DMS79 treated with DMSO at 0.1 percent for 48 hours (cell line): ENCODE measurements at regions not wholly inside any gene's neighbourhood (a gene's known extent, or its start where the extent isn't known, plus 50 kb on each side); places are given as distances from the start of the nearest gene placed in this dataset.
"Not testable (repeated sequence)": the region's sequence is repeated elsewhere in the genome, so short reads cannot be mapped to it uniquely, and the experiment has no call there.

Experiments
- DNase-seq: peaks from one replicate; lab custom pipeline; 2025; lab: John Stamatoyannopoulos, UW

DNA sequence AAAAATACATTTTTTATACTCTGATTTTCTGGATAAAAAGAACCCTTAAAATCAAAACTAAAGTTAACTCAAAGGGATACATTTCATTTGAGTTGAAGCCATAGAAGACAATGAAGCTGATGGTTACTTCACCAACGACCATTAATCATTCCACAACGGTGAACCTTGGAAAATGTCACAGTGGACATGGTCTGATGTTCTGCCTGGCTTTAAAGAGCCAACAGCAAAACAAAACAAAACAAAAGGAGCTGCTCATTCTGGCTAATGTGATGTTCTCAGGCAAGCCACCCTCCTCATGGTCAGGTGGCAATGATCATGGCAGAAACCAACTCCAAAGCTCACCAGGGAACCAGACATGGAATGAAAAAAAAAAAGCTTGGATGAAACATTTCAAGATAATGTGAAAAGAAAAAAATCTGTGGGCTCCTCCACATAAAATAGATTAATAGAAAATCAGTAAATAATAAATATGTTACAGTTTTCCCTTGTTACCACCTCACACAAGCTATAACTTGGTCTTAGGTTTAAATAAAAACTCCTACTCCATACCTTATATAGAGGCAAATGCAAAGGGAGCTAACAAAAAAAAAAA lies 90.1 kb upstream of the SERTAD2 start:
- DNase-seq = no peak

DNA sequence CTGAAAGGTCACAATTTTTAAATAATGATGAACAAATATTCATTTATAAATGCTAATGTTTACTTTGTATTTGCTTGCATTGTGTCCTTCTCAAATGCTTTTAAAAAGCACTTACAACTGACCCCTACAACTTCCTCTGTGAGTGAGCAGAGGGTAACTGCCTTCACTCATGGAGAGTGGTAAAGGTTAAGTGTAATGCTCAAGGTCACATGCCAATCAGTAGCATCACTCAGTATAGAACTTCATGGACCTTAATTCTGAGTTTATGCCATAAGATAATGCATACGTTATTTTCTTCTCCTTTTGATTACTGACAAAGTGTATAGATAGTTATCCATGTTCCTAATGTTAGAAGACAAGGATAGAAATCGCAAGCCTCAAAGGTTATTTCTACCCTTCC lies 91.8 kb upstream of the SERTAD2 start:
- no peak for DNase-seq

DNA sequence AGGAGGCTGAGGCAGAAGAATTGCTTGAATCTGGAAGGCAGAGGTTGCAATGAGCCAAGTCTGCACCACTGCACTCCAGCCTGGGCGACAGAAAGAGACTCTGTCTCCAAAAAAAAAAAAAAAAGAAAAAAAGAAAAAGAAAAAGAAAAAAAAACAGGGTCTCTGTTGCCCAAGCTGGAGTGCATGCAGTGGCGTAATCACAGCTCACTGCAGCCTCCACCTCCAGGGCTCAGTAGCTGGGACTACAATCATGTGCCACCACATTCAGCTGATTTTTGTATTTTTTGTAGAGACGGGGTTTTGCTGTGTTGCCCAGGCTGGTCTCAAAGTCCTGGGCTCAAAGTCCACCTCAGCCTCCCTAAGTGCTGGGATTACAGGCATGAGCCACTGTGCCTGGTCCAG lies 94.0 kb upstream of the SERTAD2 start:
- not testable (repeated sequence) for DNase-seq

DNA sequence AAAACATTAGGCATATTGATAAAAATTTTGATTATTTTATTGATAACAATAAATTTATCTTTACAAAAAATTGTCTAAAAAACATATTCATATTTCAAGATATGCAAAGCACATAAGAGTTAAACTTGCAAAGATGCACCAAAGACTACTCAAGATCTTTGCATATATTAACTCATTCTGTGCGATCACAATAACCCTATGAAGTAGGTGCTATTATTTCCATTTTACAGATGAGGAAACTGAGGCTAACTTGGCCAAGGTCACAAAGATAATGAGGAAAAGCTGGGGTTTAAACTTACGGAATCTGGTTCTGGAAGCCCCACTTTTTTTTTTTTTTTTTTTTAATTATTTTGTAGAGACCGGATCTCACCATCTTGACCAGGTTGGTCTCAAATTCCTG lies 94.4 kb upstream of the SERTAD2 start:
- no peak for DNase-seq

DNA sequence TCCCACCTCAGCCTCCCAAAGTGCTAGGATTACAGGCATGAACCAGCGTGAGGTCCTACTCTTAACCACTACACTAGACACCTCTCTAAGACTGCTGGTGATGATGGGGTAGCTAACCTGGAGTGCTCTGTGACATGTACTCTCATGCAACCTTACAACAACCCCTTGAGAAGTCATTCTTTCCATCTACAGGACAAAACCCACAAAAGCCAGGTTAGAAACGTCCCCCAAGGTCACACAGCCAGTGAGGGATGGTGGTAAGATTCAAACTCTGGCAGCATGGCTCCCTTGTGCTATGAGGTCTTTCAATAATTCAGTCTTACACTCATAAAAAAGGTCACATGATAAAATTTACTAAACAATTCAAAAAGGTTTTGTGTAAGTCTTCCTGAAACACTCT lies 94.8 kb upstream of the SERTAD2 start:
- no peak for DNase-seq

DNA sequence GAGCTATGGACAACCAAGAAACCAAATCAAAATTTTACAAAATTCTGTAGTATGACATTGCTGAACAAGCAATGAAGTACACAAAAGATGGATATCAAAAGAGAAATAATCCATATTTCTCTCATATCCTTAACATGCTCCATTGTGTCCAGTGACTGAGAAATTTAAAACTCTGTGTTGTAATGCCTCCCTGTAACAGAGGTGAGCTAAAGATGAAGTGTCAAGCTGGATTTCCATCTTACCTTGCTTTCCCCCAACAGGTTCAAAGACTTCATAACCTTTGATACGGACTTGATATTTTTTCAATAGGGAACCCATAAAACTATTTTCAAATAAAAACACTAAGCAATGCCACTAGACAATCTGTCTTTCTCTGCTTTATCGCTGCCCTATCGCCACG lies 95.7 kb upstream of the SERTAD2 start:
- no peak for DNase-seq

DNA sequence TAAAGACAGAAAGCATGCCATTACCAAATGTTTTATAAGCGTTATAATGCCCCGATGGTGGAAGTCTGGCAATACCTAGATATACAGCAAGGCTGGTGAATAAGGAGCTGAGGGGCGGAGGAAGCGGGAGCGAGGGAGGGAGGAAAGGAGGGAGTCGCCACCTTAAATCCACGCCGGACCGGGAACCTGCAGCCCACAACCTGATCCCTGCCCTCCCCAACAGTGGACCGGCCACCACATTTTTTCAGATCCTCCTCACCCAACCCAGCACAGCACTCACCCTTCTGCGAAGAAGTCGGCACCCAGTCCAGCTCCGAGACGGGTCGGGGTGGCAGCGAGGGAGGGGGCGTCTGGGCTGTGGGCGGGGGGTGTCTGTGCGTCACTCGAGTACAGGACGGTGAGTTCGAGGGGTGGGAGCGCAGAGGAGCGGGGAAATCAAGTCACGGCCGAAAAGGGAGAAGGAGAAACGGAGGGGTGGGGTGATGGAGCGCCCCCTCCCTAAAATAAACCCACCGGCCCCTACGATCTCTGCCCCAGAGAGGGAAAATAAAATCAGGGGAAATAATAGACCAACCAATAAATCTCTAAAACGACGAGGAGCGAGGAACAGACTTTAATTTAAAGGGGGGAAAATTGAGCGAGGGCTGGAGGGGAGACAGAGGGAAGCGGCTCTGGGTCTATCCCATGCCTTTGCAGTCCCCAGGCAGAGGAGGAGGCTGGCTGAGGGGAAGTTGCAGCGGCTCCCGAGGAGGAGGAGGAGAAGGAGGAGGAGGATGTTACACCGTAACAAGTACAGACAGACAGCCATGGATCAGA lies 96.5 kb upstream of the SERTAD2 start:
- DNase-seq = peak; percentile 38

DNA sequence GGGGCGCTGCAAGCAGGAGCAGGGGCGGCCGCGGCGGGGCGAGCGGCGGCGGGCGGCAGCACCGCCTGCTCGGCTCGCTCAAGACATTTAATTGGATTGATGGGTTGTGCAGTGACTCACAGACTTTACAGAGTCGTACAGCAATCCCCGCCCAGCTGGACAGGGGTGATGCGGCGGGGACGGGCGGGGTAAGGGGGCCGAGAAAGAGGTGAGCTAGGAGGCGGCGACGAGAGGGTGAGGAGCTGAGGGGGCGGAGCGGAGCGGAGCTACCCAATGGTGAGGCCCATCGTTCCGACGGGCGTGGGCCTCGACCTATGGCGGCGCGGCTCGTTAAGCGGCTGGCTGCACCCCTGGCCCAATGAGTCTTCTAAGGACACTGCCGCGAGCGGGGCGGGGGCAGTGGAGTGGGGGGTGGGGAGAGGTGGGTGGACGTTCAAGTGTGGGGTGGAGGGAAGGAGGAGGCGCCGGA lies 97.1 kb upstream of the SERTAD2 start:
- peak; percentile 100 for DNase-seq

DNA sequence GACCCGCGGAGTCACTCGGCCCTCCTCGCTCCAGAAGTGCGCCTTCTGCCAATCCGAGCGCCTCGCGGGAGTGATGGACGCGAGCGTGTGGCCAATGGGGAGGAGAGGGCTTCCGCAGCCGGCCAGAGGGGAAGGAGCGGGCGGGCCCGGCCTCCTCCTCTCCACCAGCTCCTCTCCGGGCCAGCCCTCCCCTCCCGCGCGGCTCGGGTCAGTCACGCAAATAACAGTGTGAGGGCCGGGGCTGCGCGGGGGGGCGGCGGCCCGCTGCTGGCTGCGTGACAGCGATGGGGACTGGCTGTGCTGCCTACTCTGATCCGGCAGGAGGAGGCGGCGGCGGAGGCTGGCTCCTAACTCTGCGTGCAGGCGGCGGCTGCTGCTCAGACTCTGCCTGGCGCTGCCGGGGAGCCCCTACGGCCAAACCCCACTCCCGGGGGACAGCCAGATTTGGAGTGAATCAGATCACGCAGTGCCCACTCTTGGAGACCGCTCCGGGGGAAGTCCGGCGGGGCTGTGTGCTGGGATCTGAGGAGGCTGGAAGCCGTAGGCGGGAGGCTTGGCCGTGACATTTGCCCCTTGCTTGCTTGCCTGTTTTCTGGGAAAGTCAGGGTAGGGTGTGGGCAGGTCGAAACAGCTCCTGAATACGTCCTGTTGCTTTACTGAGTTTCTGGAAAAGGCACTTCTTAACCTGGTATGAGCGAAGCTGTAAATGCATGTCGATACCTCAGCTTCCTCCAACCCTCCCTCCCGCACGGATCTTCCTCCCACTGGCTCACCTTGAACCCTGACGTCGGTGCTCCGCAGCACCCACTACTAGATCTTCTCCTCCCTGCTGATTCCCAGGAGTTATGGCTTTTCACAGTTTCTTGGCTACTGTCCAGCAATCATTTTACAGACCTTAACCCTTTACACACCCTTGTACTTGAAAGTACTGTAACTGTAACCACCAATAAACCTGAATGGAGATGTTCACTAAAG lies 97.9 kb upstream of the SERTAD2 start:
- peak; percentile 100 for DNase-seq

DNA sequence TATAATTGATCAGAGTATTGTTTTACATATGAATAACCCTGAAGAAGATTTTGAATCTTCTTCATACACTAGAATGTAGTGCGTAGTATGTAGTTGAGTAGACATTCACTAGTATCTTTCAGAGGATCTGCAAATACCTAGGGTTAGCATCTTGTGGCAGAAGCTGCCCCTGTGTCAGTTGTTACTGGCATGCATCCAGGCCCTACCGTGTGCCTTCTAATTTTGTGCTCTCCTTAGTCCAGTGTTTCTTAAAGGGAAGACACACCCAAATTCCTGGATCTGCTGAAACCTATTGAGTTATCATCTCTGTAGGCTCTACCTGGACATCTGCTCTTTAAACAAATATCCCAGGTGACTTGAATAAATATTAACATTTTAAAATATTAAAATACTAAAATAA lies 99.7 kb upstream of the SERTAD2 start:
- DNase-seq = no peak

DNA sequence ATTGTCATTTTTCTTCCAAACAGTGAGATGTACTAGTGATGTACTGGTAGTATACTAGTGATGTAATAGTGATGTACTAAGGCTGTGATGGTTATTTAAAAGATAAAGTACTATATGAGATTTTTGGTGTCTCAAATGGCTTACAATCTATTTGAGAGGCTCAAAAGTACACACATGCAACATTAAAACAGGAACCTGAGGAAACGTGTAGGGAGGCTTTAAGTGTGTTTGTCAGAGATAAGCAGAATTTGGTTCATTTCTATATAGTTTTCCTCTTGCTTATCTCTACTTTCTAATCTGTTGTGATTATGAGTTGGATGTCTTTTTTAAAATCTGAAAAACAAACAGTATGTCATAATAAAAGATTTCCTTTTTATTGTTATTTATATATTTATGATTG lies 100.9 kb upstream of the SERTAD2 start:
- DNase-seq = no peak

DNA sequence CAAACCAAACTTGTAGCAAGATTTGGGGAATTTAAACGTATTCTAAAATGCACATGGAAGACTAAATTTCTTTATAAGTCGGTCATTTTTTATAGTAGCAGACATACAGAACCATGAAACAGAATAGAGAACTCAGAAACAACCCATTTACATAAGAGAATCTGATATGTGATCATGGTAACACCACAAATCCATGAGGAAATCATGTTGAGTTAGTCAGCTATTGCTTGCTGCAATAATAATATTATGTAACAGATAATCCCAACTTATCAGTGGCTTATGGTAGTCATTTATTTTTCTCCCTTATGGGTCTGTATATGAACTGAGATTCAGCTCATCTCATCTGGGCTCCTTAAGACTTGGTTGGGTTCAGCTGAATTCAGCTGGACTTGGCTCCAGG lies 103.4 kb upstream of the SERTAD2 start:
- no peak for DNase-seq

DNA sequence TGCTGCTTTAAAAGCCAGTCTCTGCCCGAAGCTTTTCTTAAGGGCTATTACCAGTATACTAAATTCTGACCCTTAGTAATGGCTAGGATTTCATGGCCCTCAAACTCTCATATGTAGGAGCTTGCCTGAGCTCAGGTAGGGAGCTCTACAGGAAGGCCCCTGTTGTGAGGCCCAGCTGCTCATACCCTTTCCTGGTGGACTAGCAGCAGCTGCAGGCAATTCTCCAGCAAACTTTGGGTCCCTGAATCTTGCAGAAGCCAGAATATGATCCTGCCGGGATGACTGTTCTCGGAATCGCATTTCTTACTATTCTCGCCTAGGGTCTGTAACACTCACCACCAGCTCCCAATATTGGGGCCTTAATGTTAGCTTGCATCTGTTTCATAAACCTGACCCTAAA lies 106.4 kb upstream of the SERTAD2 start:
- DNase-seq = no peak

DNA sequence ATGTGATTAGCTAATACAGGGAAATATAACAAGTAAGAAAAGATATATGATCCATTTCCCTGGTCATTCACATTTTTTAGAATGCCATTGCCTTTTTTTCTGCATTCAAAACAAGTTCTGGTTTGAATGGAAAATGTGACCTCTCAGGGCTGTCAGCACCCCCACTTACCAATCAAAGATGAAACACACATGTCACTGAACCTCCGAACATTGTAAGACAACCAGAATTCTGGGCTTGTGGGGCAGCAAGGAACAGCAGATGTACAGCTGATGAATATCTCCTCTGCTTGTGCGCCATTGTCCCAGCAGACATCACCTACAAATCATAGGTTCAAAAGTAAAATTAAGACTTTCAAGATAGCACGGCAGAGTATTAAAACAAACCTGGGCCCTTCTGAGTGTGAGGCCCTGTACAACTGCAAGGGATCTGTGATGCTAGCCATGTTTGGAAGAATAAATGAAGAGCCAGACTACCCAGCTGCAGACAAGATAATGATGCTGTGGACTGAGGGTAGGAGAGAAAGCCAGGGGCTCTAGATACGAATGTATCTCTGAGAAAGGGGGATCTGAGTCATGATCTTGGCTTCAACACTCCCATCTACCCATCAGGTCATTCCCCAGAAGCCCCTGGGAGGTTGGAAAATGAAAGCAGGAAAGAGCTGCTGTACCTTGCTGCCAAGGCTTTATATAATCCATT lies 108.7 kb upstream of the SERTAD2 start:
- DNase-seq = no peak

DNA sequence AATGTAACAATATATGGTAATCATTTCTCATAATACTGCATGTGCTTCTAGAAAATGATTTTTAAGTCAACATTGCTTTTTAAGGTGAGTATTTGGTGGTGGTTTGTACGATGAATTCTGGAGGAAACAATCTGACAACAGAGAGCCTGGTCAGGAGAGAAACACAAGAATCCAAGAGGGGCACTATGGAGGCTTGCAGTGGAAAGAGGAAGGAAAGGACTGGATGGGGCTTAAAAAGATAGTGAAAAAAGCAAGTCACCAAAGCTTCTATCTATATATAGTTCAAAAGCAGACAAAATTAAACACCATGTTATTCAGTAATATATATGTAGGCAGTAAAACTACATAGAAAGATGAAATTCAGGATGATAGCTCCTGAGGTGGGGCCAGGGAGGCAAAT lies 109.4 kb upstream of the SERTAD2 start:
- no peak for DNase-seq

DNA sequence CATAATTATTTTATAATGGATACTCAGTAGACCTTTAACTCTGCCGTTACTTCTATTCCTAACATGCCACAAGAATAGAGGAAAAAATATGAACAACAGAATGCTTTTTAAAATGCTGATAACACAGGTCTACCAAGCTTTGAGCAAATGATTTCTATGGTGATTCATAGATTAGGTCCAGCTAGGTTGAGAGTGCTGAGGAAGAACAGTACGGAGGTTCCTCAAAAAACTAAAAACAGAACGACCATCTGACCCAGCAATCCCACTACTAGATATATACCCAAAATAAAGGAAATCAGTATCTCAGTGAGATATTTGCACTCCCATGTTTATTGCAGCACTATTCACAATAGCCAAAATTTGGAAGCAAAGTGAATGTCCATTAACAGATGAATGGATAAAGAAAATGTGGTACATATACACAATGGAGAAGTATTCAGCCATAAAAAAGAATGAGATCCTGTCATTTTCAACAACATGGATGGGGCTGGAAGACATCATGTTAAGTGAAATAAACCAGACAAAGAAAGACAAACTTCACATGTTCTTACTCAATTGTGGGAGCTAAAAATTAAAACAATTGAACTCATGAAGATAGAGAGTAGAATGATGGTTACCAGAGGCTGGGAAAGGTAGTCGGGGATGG lies 111.6 kb upstream of the SERTAD2 start:
- DNase-seq = no peak

DNA sequence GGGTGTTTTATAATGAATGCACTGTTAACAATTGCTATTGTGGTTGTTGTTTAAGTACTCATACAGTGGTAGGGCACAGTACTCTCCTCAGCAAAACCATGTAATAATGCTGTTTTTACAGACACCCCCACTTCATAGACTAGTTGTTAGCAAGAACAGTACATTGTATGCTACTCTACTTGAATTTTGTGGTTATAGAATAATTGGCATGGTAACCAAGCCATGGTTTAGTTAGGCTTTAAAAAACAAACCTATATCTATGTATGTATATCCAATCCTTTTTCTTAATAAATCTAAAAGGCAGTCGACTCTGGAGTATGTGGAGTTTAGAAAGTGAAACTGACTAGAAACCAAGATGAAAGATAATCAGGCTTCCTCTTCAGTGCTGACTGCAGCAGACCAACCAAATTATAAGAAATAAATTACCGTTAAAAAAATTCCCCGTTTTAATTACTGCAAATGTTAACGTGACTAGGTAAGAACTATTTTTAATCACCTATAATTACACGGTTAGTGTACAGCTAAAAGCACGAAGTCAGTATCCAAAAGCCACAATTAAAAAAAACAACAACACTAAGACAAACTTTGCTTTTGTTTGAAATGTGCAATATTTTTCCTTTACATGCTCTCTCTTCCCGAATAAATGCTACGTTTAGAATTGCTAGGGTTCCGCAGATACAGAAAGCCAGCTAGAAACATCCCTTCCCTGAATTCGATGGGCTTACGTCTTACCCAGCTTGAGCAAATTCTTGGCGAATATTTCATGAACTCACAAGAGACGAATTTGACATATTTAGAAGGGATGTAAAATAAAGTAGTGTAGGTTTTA lies 113.3 kb upstream of the SERTAD2 start:
- peak; percentile 59 for DNase-seq

DNA sequence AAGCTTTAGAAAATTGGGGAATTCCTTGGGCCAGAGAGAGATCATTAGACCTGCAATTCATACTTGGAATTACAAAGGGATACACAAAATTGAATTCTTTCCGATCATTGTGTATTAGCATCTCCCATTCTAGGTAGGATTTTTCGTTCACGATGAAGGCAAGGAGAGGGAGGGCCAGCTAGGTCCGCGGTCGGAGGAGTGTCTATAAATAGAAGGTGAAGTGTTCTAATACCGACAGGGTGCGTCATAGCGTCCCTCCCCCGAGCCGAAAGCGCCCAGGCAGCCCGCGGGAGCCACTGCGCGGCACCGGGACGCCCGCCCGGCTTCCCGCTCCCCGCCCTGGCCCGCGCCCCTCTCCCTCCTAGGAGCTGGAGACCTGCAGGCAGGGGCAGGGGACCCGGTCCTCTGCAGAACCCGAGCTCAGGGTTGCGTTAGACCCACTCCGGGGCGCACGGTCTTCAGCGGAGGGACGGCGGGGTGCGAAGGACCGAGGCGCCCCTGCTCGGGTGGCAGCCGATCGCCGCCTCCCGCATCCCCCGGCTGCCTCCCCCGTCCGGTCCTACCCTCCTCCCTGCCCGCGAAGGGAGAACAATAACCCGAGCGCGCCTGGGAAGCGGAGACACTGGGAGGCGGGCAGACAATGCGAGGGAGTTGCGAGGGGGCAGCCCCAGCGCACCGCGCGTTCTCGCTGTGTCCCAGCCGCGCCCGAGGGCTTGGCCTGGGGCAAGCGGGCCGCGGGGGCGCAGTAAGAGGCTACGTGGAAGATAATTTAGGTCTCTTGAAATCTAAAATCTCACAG lies 114.2 kb upstream of the SERTAD2 start:
- peak; percentile 85 for DNase-seq

DNA sequence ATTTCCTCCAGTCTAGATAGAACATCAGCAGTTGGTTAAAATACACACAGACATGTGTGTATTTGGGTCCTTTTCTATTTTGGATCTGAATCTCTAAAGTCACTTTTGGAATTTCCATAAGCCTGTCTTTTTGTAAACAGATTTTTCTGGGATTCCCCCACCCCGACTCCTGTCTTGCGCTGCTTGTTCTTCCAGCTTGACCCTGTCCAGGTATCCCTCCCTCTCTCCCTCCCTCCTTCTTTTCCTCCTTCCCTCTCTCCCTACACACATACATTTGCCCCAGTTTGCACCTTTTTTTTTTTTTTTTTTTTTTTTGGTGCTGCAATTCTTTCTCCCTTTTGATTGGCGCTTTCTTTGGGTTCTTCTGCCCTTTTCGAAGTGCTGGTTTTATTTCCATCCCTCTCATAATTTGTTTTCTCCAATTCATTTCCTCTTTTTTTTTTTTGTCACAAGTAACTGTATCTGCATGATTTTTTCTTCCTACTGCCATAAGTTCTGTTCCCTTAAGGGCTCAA lies 114.8 kb upstream of the SERTAD2 start:
- DNase-seq = no peak
